Activated CD8-positive, alpha-beta T cell treated with anti-CD3 and anti-CD28 coated beads for 36 hours (primary cell): ENCODE measurements at regions not wholly inside any gene's neighbourhood (a gene's known extent, or its start where the extent isn't known, plus 50 kb on each side); places are given as distances from the start of the nearest gene placed in this dataset.

Experiments used
- ATAC-seq: fragments of 200-7000 bp; cut with Tn5 transposase; one replicate; pipeline ENCODE4 v1.10.0; 2021; ENCODE audit warnings: mild to moderate bottlenecking, moderate library complexity
- CTCF ChIA-PET: fragments of 350-600 bp; sonication (Branson Sonifier 250); formaldehyde crosslinking; loops from one replicate; lab custom pipeline; 2021; ENCODE audit warnings: antibody characterized with exemption; lab: Charles Lee
- POLR2A ChIA-PET: fragments of 350-600 bp; sonication (Branson Sonifier 250); formaldehyde crosslinking; loops from one replicate; lab custom pipeline; 2021; ENCODE audit warnings: antibody characterized with exemption; lab: Charles Lee
- DNase-seq: peaks from one replicate; pipeline ENCODE4 v3.0.0-alpha.2; 2020
- H3K27ac Mint-ChIP-seq: one replicate; pipeline ENCODE4 v1.8.0; 2021; ENCODE audit warnings: mild to moderate bottlenecking, mixed read lengths
- H3K27me3 Mint-ChIP-seq: one replicate; pipeline ENCODE4 v1.8.0; 2021; ENCODE audit warnings: mixed read lengths
- H3K36me3 Mint-ChIP-seq: one replicate; pipeline ENCODE4 v1.8.0; 2021; ENCODE audit warnings: low read depth, mixed read lengths
- H3K4me1 Mint-ChIP-seq: one replicate; pipeline ENCODE4 v1.8.0; 2021; ENCODE audit warnings: low read depth, mixed read lengths
- H3K4me3 Mint-ChIP-seq: one replicate; pipeline ENCODE4 v1.8.0; 2021; ENCODE audit warnings: mild to moderate bottlenecking, moderate library complexity, mixed read lengths
- H3K9me3 Mint-ChIP-seq: one replicate; pipeline ENCODE4 v1.8.0; 2021; ENCODE audit warnings: mixed read lengths
- CTCF ChIP-seq: fragments of 200-600 bp; IDR thresholded peaks from one replicate; pipeline ENCODE4 v1.8.0; 2022; ENCODE audit warnings: antibody characterized with exemption, mild to moderate bottlenecking
- intact Hi-C: fragments of 100-400 bp; cut with micrococcal nuclease; formaldehyde crosslinking; loops from one replicate; pipeline ENCODE4 v1.10.0; 2022

GRCh38 chr6:113464960-113465359, 392.2 kb upstream of the MARCKS start:
- H3K27me3 Mint-ChIP-seq: no peaks in the 10 kb centered on the region
- no peak overlapping the region for H3K4me3 Mint-ChIP-seq
- intact Hi-C loops: no loop called here
- ATAC-seq (no peak), DNase-seq (no peak)
- H3K9me3 Mint-ChIP-seq: peaks cover 2% of the 10 kb centered on the region
- H3K4me1 Mint-ChIP-seq: no peaks in the 10 kb centered on the region
- no peak overlapping the region for H3K27ac Mint-ChIP-seq
- POLR2A ChIA-PET: no interaction called here
- CTCF ChIA-PET: no interaction called here
- no peak for TF ChIP-seq CTCF
- no peaks in the 10 kb centered on the region for H3K36me3 Mint-ChIP-seq

GRCh38 chr6:113466526-113466925, 390.6 kb upstream of the MARCKS start:
- ChIA-PET CTCF (no interaction called here), POLR2A (no interaction called here)
- TF ChIP-seq CTCF: no peak
- H3K9me3 Mint-ChIP-seq: peaks cover 2% of the 10 kb centered on the region
- no peak for ATAC-seq
- no peaks in the 10 kb centered on the region for H3K27me3 Mint-ChIP-seq
- H3K4me3 Mint-ChIP-seq: no peak overlapping the region
- no peak for DNase-seq
- H3K27ac Mint-ChIP-seq: no peak overlapping the region
- no peaks in the 10 kb centered on the region for H3K4me1 Mint-ChIP-seq
- intact Hi-C loops: no loop called here
- H3K36me3 Mint-ChIP-seq: no peaks in the 10 kb centered on the region

- CTCF ChIA-PET: no interaction called here
- intact Hi-C loops: no loop called here
- no peaks in the 10 kb centered on the region for H3K36me3 Mint-ChIP-seq
- TF ChIP-seq CTCF: no peak
- no peak overlapping the region for H3K4me3 Mint-ChIP-seq
- DNase-seq (no peak), ATAC-seq (no peak)
- no peak overlapping the region for H3K27ac Mint-ChIP-seq
- no peaks in the 10 kb centered on the region for H3K27me3 Mint-ChIP-seq
- H3K4me1 Mint-ChIP-seq: no peaks in the 10 kb centered on the region
- POLR2A ChIA-PET: no interaction called here
- peaks cover 4% of the 10 kb centered on the region for H3K9me3 Mint-ChIP-seq
Measured at GRCh38 chr6:113475392-113475791, 381.8 kb upstream of the MARCKS start.

GRCh38 chr6:113476937-113477839, 380.0 kb upstream of the MARCKS start:
- intact Hi-C loops: no loop called here
- H3K9me3 Mint-ChIP-seq: peaks cover 4% of the 10 kb centered on the region
- no peak for DNase-seq
- H3K27ac Mint-ChIP-seq: no peak overlapping the region
- CTCF ChIA-PET: no interaction called here
- no peaks in the 10 kb centered on the region for H3K36me3 Mint-ChIP-seq
- H3K4me1 Mint-ChIP-seq: no peaks in the 10 kb centered on the region
- ATAC-seq: no peak
- no peak for TF ChIP-seq CTCF
- no peaks in the 10 kb centered on the region for H3K27me3 Mint-ChIP-seq
- POLR2A ChIA-PET: no interaction called here
- no peak overlapping the region for H3K4me3 Mint-ChIP-seq

GRCh38 chr6:113480616-113481015, 376.5 kb upstream of the MARCKS start:
- H3K27me3 Mint-ChIP-seq: no peaks in the 10 kb centered on the region
- TF ChIP-seq CTCF: no peak
- no peaks in the 10 kb centered on the region for H3K4me1 Mint-ChIP-seq
- DNase-seq: no peak
- ChIA-PET POLR2A (no interaction called here), CTCF (no interaction called here)
- H3K4me3 Mint-ChIP-seq: no peak overlapping the region
- no peaks in the 10 kb centered on the region for H3K9me3 Mint-ChIP-seq
- H3K27ac Mint-ChIP-seq: no peak overlapping the region
- no peaks in the 10 kb centered on the region for H3K36me3 Mint-ChIP-seq
- ATAC-seq: no peak
- intact Hi-C loops: no loop called here
